Skeletal muscle tissue (tissue), 3 donors: ENCODE measurements at regions not wholly inside any gene's neighbourhood (a gene's known extent, or its start where the extent isn't known, plus 50 kb on each side); places are given as distances from the start of the nearest gene placed in this dataset.

ENCODE experiments used
- H3K27ac ChIP-seq: one replicate; pipeline ENCODE4 v1.7.0; 2013; ENCODE audit warnings: mild to moderate bottlenecking, low read depth, low read length, inconsistent platforms
- H3K27me3 ChIP-seq, 3 donors: one replicate each; pipeline ENCODE4 v1.7.0; 2013; ENCODE audit warnings: low read length in 3 of 3; ENCODE audit not compliant: control insufficient read depth in 3 of 3, insufficient read depth in 3 of 3
- H3K36me3 ChIP-seq, 3 donors: one replicate each; pipeline ENCODE4 v1.7.0; 2013; ENCODE audit warnings: low read length in 3 of 3; ENCODE audit not compliant: control insufficient read depth in 3 of 3, insufficient read depth in 3 of 3
- H3K4me1 ChIP-seq, 3 donors: one replicate each; pipeline ENCODE4 v1.7.0; 2013; ENCODE audit warnings: low read length in 3 of 3, mild to moderate bottlenecking in 3 of 3; ENCODE audit not compliant: control insufficient read depth in 3 of 3, insufficient read depth in 3 of 3
- H3K4me3 ChIP-seq, 3 donors: one replicate each; pipeline ENCODE4 v1.7.0; 2013; ENCODE audit warnings: low read length in 3 of 3
- H3K9ac ChIP-seq, 3 donors: one replicate each; pipeline ENCODE4 v1.7.0; 2013; ENCODE audit warnings: low read length in 3 of 3, mild to moderate bottlenecking in 3 of 3, moderate library complexity in 2 of 3, low read depth in 1 of 3
- H3K9me3 ChIP-seq, 3 donors: one replicate each; pipeline ENCODE4 v1.7.0; 2013; ENCODE audit warnings: low read length in 3 of 3; ENCODE audit not compliant: control insufficient read depth in 3 of 3
- donor health status: Osteomylitis.

GRCh38 chr13:66128692-66129269 is 1101.4 kb downstream of the PCDH9 start:
- Histone ChIP-seq H3K36me3 (no peaks in the 10 kb centered on the region), H3K27me3 (no peaks in the 10 kb centered on the region), H3K9me3 (no peaks in the 10 kb centered on the region), H3K27ac (no peak overlapping the region), H3K4me1 (no peaks in the 10 kb centered on the region), H3K4me3 (no peak overlapping the region), H3K9ac (no peak overlapping the region)

- no peaks in the 10 kb centered on the region for H3K27me3 ChIP-seq
- no peak overlapping the region for H3K9ac ChIP-seq
- no peak overlapping the region for H3K4me3 ChIP-seq
- H3K27ac ChIP-seq: no peak overlapping the region
- no peaks in the 10 kb centered on the region for H3K9me3 ChIP-seq
- H3K4me1 ChIP-seq: no peaks in the 10 kb centered on the region
- H3K36me3 ChIP-seq: no peaks in the 10 kb centered on the region
These were observed 1101.9 kb downstream of the PCDH9 start for GRCh38 chr13:66128201-66128600.

DNA sequence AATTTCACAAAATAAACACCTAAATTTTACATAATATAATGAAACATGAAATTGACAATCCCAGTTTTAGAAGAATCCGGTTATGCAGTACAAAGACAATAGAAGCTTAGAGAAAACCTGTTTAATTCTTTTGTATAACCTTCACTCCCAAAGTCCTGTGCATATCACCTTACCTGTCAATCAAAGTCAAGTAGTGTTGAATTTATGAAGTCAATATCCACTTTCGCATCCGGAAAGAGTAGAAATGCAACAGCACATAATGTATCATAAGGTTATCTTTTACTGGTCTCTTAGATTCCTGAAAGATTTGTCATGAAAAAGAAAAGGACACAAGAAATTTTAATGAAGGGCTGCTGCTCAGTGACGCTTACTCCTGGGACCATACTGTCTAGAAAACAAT is 1112.6 kb downstream of the PCDH9 start:
- Histone ChIP-seq H3K27me3 (no peaks in the 10 kb centered on the region), H3K36me3 (no peaks in the 10 kb centered on the region), H3K4me3 (no peak overlapping the region), H3K9me3 (no peaks in the 10 kb centered on the region), H3K27ac (no peak overlapping the region), H3K9ac (no peak overlapping the region), H3K4me1 (no peaks in the 10 kb centered on the region)

DNA sequence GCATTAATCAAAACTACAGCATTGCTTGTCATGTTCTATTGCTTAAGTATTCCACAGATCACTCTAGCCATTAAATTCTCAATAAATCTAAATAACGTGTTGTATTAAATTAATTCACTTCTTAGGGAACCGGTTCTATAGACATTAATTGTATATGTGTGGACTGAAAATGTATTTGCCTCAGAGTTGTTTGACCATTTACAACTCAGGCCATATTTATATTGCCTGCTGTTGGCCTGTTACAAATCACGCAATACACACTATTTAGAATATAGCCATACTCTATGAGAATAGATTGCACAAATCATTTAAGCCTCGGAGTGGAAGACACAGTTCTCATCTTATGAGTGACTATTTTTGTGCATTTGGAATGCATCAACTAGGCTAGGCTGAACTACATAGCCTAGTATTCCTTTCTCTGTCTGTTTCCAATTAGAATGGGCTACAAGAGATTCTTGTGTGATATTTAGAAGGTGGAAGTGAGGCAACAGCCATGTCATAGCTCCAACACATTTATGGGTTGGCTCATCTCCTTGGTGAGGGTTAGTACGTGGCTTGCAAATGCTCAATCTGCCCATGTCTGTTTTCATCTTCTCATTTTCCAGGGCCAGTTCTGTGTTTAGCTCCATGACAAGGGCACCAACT is 1116.1 kb downstream of the PCDH9 start:
- Histone ChIP-seq H3K36me3 (no peaks in the 10 kb centered on the region), H3K27ac (no peak overlapping the region), H3K4me1 (no peaks in the 10 kb centered on the region), H3K9ac (no peak overlapping the region), H3K27me3 (no peaks in the 10 kb centered on the region), H3K4me3 (no peak overlapping the region), H3K9me3 (no peaks in the 10 kb centered on the region)

DNA sequence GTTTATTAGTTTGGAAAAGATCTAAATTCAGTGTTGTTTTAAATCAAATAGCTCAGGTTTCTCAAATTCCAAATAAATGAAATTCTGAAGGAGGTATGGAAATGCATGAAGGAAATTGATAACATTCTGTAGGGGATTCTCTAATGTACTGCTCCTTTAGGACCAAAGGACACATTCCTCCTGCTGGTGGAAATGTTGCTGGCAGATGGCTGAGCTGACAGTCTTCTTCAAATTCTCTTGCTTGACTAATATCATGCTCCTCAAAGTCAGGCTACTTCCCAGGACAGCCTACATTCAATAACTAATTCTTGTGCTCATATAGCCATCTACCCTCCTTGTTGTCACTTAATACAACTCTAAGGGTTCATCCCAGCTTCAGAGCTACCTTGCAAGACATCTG is 1118.5 kb downstream of the PCDH9 start:
- no peak overlapping the region for H3K4me3 ChIP-seq
- H3K27ac ChIP-seq: no peak overlapping the region
- no peaks in the 10 kb centered on the region for H3K27me3 ChIP-seq
- no peaks in the 10 kb centered on the region for H3K9me3 ChIP-seq
- H3K4me1 ChIP-seq: no peaks in the 10 kb centered on the region
- H3K9ac ChIP-seq: no peak overlapping the region
- H3K36me3 ChIP-seq: no peaks in the 10 kb centered on the region

- Histone ChIP-seq H3K4me1 (no peaks in the 10 kb centered on the region), H3K27me3 (no peaks in the 10 kb centered on the region)
These were observed 1123.9 kb downstream of the PCDH9 start for GRCh38 chr13:66106246-66106645.

GRCh38 chr13:66102864-66103263 is 1127.3 kb downstream of the PCDH9 start:
- H3K36me3 ChIP-seq: no peaks in the 10 kb centered on the region

More at GRCh38 chr13:66106246-66106645, 1123.9 kb downstream of the PCDH9 start:
- Histone ChIP-seq H3K4me3 (no peak overlapping the region), H3K36me3 (no peaks in the 10 kb centered on the region), H3K27ac (no peak overlapping the region), H3K9ac (no peak overlapping the region), H3K9me3 (no peaks in the 10 kb centered on the region)

DNA sequence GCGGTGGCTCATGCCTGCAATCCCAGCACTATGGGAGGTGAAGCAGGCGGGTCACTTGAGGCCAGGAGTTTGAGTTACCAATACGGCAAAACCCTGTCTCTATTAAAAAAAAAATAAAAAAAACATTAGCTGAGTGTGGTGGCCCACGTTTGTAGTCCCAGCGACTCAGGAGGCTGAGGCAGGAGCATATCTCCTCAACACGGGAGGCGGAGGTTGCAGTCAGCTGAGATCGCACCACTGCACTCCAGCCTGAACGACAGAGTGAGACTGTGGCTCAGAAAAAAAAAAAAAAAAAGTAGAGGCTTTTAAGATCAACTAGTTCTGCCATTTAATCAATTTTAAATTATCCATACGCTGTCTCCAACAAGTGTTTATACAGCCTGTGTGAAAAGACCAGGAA is 1130.3 kb downstream of the PCDH9 start:
- Histone ChIP-seq H3K9me3 (no peaks in the 10 kb centered on the region), H3K4me1 (no peaks in the 10 kb centered on the region)

More at GRCh38 chr13:66102864-66103263, 1127.3 kb downstream of the PCDH9 start:
- H3K4me3 ChIP-seq: no peak overlapping the region
- no peak overlapping the region for H3K9ac ChIP-seq
- H3K27me3 ChIP-seq: no peaks in the 10 kb centered on the region
- no peaks in the 10 kb centered on the region for H3K9me3 ChIP-seq
- no peak overlapping the region for H3K27ac ChIP-seq
- H3K4me1 ChIP-seq: no peaks in the 10 kb centered on the region

DNA sequence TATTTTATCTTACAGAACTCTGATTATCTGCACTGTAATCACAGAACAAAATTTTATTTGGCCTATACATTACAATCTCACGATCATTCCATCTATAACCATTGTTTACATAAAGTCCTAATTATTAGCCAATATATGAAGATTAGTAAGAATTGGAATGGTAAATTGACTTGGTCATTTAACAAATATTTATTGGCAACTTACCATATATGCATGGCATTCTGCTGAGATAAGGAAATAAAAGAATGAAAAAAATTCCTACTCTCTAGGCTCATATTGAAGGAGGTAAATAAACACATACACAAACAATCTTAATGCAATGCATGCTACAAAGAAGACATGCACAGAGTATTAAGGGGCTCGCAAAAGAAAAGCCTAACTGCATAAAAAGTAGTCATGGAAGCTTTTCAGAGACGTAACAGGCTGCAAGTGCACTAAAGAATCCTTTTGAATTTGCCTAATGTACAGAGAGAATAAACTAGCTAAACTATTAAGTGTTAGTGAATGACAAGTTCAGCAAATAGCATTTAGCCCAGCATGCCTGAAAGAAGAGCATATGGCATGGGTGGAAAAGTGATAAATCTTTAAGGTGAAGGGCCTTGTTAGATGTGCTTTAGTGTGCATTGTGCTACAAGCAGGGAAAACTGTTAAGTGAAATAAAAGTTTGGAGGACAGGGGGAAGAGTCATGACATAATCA is 1131.1 kb downstream of the PCDH9 start:
- no peaks in the 10 kb centered on the region for H3K4me1 ChIP-seq
- H3K9ac ChIP-seq: no peak overlapping the region
- H3K9me3 ChIP-seq: no peaks in the 10 kb centered on the region
- no peaks in the 10 kb centered on the region for H3K27me3 ChIP-seq
- no peak overlapping the region for H3K27ac ChIP-seq
- no peak overlapping the region for H3K4me3 ChIP-seq
- no peaks in the 10 kb centered on the region for H3K36me3 ChIP-seq

More for the DNA sequence above, 1130.3 kb downstream of the PCDH9 start:
- Histone ChIP-seq H3K36me3 (no peaks in the 10 kb centered on the region), H3K4me3 (no peak overlapping the region), H3K27me3 (no peaks in the 10 kb centered on the region), H3K9ac (no peak overlapping the region), H3K27ac (no peak overlapping the region)

GRCh38 chr13:66089711-66090110 is 1140.4 kb downstream of the PCDH9 start:
- Histone ChIP-seq H3K27ac (no peak overlapping the region), H3K9me3 (no peaks in the 10 kb centered on the region), H3K4me3 (no peak overlapping the region), H3K27me3 (no peaks in the 10 kb centered on the region), H3K4me1 (no peaks in the 10 kb centered on the region), H3K9ac (no peak overlapping the region), H3K36me3 (no peaks in the 10 kb centered on the region)
